ENCODE measurements at regions not wholly inside any gene's neighbourhood (a gene's known extent, or its start where the extent isn't known, plus 50 kb on each side); places are given as distances from the start of the nearest gene placed in this dataset.

DNA sequence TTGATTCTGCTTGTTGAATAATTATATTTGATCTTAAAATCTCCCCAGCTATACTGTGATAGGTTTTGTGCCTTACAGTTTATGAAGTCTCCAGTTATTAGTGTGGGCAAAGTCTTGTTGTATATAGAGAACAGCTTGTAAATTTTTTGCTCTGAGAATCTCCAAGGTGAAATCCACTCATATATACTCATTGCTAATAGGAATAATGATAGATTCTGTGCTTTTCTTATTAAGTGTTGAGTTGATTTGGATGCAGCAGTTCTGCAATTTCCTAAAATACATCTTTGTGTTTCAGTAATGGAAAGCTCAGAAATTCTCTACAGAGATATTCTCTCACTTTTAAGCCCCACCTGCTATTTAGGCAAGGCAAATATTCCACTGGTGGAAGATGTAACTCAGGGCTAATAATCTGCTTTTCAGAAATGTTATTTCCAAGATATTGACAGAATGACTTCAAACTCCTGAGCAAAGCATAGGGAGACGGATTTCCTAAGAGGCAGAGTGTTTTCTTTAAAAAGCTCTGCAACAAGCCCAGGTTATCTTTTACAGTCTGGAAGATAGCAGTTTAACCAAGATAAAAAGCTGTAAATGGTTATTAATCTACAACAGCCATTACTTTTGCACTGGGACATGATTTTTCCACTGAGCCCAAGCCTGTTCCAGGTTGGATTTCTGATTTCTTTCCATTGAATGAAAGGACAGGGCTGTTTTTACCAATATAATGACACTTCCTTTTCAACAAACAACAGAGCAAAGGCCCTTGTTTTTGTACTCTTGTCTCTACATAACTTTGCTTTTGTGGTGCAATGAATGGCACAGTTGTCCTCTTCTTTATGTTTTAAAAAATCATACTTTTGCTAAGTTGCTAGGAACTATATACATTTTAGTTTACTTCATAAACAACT lies 239.9 kb upstream of the ATP2B1 start:
- TF ChIP-seq, protein P1, sequence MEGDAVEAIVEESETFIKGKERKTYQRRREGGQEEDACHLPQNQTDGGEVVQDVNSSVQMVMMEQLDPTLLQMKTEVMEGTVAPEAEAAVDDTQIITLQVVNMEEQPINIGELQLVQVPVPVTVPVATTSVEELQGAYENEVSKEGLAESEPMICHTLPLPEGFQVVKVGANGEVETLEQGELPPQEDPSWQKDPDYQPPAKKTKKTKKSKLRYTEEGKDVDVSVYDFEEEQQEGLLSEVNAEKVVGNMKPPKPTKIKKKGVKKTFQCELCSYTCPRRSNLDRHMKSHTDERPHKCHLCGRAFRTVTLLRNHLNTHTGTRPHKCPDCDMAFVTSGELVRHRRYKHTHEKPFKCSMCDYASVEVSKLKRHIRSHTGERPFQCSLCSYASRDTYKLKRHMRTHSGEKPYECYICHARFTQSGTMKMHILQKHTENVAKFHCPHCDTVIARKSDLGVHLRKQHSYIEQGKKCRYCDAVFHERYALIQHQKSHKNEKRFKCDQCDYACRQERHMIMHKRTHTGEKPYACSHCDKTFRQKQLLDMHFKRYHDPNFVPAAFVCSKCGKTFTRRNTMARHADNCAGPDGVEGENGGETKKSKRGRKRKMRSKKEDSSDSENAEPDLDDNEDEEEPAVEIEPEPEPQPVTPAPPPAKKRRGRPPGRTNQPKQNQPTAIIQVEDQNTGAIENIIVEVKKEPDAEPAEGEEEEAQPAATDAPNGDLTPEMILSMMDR (IDR thresholded peaks at IDR 0.05; ENCODE audit: insufficient read depth, low read length) = no peak
- no peak for DNase-seq (ENCODE audit: low read depth)
- H3K4me3 ChIP-seq (ENCODE audit: low read depth, low read length) = no peak overlapping the region

DNA sequence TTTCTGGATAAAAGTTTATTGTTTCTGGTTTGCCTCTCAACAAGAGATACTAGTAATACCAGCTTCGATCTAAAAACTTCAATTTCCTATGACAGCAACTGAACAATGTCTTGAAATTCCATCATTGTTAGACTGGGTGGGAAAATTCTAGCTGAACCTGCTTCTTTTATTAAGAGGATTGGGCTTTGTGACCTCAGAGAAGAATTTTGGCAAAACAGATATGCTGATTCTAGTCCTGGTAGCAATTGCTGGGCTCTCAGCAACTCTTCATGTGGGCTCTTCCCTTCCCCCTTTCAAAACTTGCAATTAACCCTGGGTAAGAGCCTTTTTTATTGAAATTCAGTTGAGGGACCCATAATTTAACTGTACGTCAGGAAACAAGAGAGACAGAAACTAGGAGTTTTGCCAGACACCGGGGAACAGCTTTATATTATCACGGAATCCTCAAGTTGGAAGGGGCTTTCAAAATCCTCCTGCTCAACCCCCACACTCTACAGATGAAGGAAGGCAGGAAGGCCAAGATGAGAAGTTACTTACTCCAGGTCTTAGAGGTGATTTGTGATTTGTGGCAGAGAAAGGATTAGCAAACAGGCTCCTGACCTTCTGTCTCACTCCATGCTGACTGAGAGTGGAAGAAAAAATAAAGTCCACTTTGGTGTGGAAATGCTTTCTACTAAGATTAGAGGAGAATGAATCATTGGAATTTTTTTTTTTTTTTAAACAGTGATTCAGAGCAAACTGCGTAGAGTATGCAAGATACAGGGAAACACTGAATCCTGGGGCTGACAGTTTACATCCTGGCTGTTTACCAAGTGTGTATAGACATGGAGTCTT lies 239.0 kb upstream of the ATP2B1 start:
- no peak overlapping the region for H3K4me3 ChIP-seq (ENCODE audit: low read depth, low read length)
- peak; percentile 94 for DNase-seq (ENCODE audit: low read depth)
- TF ChIP-seq, protein P1 (IDR thresholded peaks at IDR 0.05; ENCODE audit: insufficient read depth, low read length) = no peak

GRCh38 chr12:89946518-89947135 lies 238.0 kb upstream of the ATP2B1 start:
- no peak overlapping the region for H3K4me3 ChIP-seq (ENCODE audit: low read depth, low read length)
- TF ChIP-seq, protein P1 (IDR thresholded peaks at IDR 0.05; ENCODE audit: insufficient read depth, low read length) = no peak
- DNase-seq (ENCODE audit: low read depth) = no peak

DNA sequence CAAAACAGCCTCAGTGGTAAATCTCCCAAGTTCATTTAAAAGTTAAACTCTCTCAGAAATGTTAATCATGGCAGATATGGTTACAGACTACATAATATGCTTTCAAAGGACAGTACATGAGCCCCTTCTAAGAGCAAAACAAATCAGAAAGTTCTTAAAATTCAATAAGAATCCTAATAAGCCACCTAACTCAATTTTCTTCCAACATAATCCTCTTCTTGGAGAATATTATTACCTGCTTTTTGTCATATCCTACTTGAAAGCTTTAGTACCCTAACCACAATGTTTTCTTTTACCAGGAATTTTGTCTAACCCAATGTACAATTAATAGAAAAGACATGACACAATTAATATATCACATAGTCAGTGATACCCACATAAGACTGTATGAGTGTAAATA lies 236.5 kb upstream of the ATP2B1 start:
- TF ChIP-seq, protein P1 (IDR thresholded peaks at IDR 0.05; ENCODE audit: insufficient read depth, low read length) = no peak
- DNase-seq (ENCODE audit: low read depth) = no peak
- H3K4me3 ChIP-seq (ENCODE audit: low read depth, low read length) = no peak overlapping the region

DNA sequence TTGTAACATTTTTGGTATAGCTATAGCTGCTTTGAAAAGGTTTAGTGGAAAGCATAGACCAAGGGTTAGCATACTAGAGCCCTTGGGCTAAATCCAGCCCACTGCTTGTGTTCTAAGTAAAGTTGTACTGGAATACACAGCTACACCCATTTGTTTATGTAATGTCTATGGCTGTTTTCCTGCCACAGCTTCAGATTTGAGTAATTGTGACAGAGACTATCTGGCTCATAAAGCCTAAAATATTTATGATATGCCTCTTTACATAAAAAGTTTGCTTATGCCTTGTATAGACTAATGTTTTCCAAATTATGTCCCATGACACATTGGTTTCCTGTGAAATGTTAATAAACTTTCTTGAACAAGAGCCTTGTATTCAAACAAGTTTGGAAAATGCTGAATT lies 234.8 kb upstream of the ATP2B1 start:
- TF ChIP-seq, protein P1 (IDR thresholded peaks at IDR 0.05; ENCODE audit: insufficient read depth, low read length) = no peak
- H3K4me3 ChIP-seq (ENCODE audit: low read depth, low read length) = no peak overlapping the region
- DNase-seq (ENCODE audit: low read depth) = no peak

GRCh38 chr12:89941436-89941835 lies 232.8 kb upstream of the ATP2B1 start:
- TF ChIP-seq, protein P1 (IDR thresholded peaks at IDR 0.05; ENCODE audit: insufficient read depth, low read length) = no peak
- no peak overlapping the region for H3K4me3 ChIP-seq (ENCODE audit: low read depth, low read length)
- DNase-seq (ENCODE audit: low read depth) = no peak
